SK-N-SH (cell line): ENCODE measurements at regions not wholly inside any gene's neighbourhood (a gene's known extent, or its start where the extent isn't known, plus 50 kb on each side); places are given as distances from the start of the nearest gene placed in this dataset.

Experiments used
- CTCF ChIA-PET: fragments of 300-600, 350-600 bp; formaldehyde crosslinking; extraction: SDS; loops from one replicate; lab custom pipeline; 2021; lab: Yijun Ruan, JAX
- POLR2A ChIA-PET: fragments of 350-600 bp; sonication (Branson Sonifier 250); formaldehyde crosslinking; extraction: SDS; loops from one replicate; lab custom pipeline; 2020; ENCODE audit warnings: antibody characterized with exemption, inconsistent platforms; lab: Yijun Ruan, JAX
- DNase-seq: peaks from one replicate; pipeline ENCODE4 v3.0.0; 2012
- H2AFZ ChIP-seq: fragments of 200-600 bp; sonication (generic); 2 replicates; pipeline ENCODE4 v1.8.1; 2016; ENCODE audit warnings: antibody characterized with exemption, mild to moderate bottlenecking, low read depth
- H3F3A ChIP-seq: fragments of 200-600 bp; sonication (generic); replicated peaks from 2 replicates; pipeline ENCODE3; 2016; ENCODE audit warnings: antibody characterized with exemption, mild to moderate bottlenecking; ENCODE audit not compliant: insufficient read depth
- H3K27ac ChIP-seq, 2 experiments: fragments of 200-500 bp in 1 of 2; fragments of 200-600 bp in 1 of 2; sonication (Bioruptor generic) in 1 of 2; sonication (generic), shearing (Covaris generic) in 1 of 2; 2 replicates each; pipeline versions ENCODE4 v1.5.1 to v1.6.1; 2014 to 2016; ENCODE audit warnings: low read depth in 2 of 2, inconsistent platforms in 1 of 2, low read length in 1 of 2, mild to moderate bottlenecking in 1 of 2, mixed read lengths in 1 of 2
- H3K27me3 ChIP-seq: fragments of 200-600 bp; sonication (generic), shearing (Covaris generic); 2 replicates; pipeline ENCODE4 v1.6.1; 2016; ENCODE audit warnings: mixed run types; ENCODE audit not compliant: insufficient read depth
- H3K36me3 ChIP-seq, 2 experiments: fragments of 200-500 bp in 1 of 2; fragments of 200-600 bp in 1 of 2; sonication (Bioruptor generic) in 1 of 2; sonication (generic) in 1 of 2; replicated peaks in 1 of 2; 2 replicates each; pipeline versions ENCODE3 to v1.5.1; 2014 to 2016; ENCODE audit warnings: low read length in 1 of 2, mild to moderate bottlenecking in 1 of 2; ENCODE audit not compliant: insufficient read depth in 2 of 2, control insufficient read depth in 1 of 2
- H3K4me1 ChIP-seq, 2 experiments: fragments of 200-500 bp in 1 of 2; fragments of 200-600 bp in 1 of 2; sonication (Bioruptor generic) in 1 of 2; sonication (generic), shearing (Covaris generic) in 1 of 2; 2 replicates each; pipeline versions ENCODE4 v1.5.1 to v1.6.1; 2014 to 2016; ENCODE audit warnings: low read depth in 1 of 2, low read length in 1 of 2, mixed run types in 1 of 2; ENCODE audit not compliant: insufficient read depth in 2 of 2, control insufficient read depth in 1 of 2
- H3K4me2 ChIP-seq: fragments of 200-600 bp; sonication (generic), shearing (Covaris generic); 2 replicates; pipeline ENCODE4 v1.6.1; 2017; ENCODE audit warnings: mixed run types
- H3K4me3 ChIP-seq, 2 experiments: fragments of 200-500 bp in 1 of 2; fragments of 200-600 bp in 1 of 2; sonication (Bioruptor generic) in 1 of 2; sonication (generic), shearing (Covaris generic) in 1 of 2; 2 replicates each; pipeline versions ENCODE4 v1.5.1 to v1.8.1; 2014 to 2016; ENCODE audit warnings: low read depth in 2 of 2, inconsistent platforms in 1 of 2, low read length in 1 of 2, mild to moderate bottlenecking in 1 of 2, mixed read lengths in 1 of 2, moderate library complexity in 1 of 2
- H3K79me2 ChIP-seq: fragments of 200-600 bp; sonication (generic); 2 replicates; pipeline ENCODE4 v1.8.1; 2017; ENCODE audit warnings: mild to moderate bottlenecking; ENCODE audit not compliant: insufficient read depth
- H3K9ac ChIP-seq: fragments of 200-600 bp; sonication (generic); 2 replicates; pipeline ENCODE4 v1.6.1; 2017; ENCODE audit warnings: mixed run types
- H3K9me2 ChIP-seq: fragments of 200-600 bp; sonication (generic); 2 replicates; pipeline ENCODE4 v1.6.1; 2017; ENCODE audit warnings: mixed run types
- H3K9me3 ChIP-seq: fragments of 200-600 bp; sonication (generic); 2 replicates; pipeline ENCODE4 v1.6.1; 2017; ENCODE audit warnings: mixed run types, mild to moderate bottlenecking, moderate library complexity
- H4K20me1 ChIP-seq: fragments of 200-600 bp; sonication (generic); 2 replicates; pipeline ENCODE4 v1.6.1; 2017; ENCODE audit warnings: mild to moderate bottlenecking, mixed run types; ENCODE audit not compliant: insufficient read depth
- CTCF ChIP-seq: fragments of 200-600 bp; sonication (generic); IDR thresholded peaks from 2 replicates; pipeline ENCODE4 v1.6.1; 2017; ENCODE audit warnings: antibody characterized with exemption, mild to moderate bottlenecking, moderate library complexity
- EZH2phosphoT487 ChIP-seq: fragments of 200-600 bp; sonication (generic); IDR thresholded peaks from 2 replicates; pipeline ENCODE4 v1.6.1; 2017; ENCODE audit warnings: low read depth, mixed run types, mild to moderate bottlenecking, antibody characterized with exemption, moderate library complexity, borderline replicate concordance
- JUND ChIP-seq: IDR thresholded peaks from 2 replicates; pipeline ENCODE4 v1.4.0; 2012
- MAX ChIP-seq: IDR thresholded peaks from 2 replicates; pipeline ENCODE4 v1.4.0; 2012; ENCODE audit warnings: low read depth
- NFIC ChIP-seq: IDR thresholded peaks from 2 replicates; pipeline ENCODE4 v1.4.0; 2012; ENCODE audit warnings: borderline replicate concordance
- NRF1 ChIP-seq: IDR thresholded peaks from 2 replicates; pipeline ENCODE4 v1.6.1; 2012; ENCODE audit warnings: low read depth, mild to moderate bottlenecking, low read length
- RAD21 ChIP-seq: IDR thresholded peaks from 2 replicates; pipeline ENCODE4 v1.6.1; 2012; ENCODE audit warnings: mild to moderate bottlenecking, low read length
- RFX5 ChIP-seq: IDR thresholded peaks from 2 replicates; pipeline ENCODE4 v1.6.1; 2012; ENCODE audit warnings: mild to moderate bottlenecking, improper control_type of control experiment, low read length
- SMC3 ChIP-seq: IDR thresholded peaks from 2 replicates; pipeline ENCODE4 v1.6.1; 2012; ENCODE audit warnings: low read depth, low read length, improper control_type of control experiment
- TCF12 ChIP-seq: IDR thresholded peaks from 2 replicates; pipeline ENCODE4 v1.4.0; 2012
- USF2 ChIP-seq: fragments of 150-350 bp; IDR thresholded peaks from 2 replicates; pipeline ENCODE4 v1.6.1; 2017; ENCODE audit warnings: antibody characterized with exemption, low read length, low read depth, borderline replicate concordance
- YY1 ChIP-seq: IDR thresholded peaks from 2 replicates; pipeline ENCODE4 v1.4.0; 2012; ENCODE audit warnings: low read depth, mild to moderate bottlenecking
- ZBTB33 ChIP-seq: IDR thresholded peaks from 2 replicates; pipeline ENCODE4 v1.4.0; 2012; ENCODE audit warnings: low read depth, borderline replicate concordance
- WGBS: methylation state at CpG from one replicate; pipeline ENCODE4 v1.1.6; 2017; ENCODE audit warnings: low lambda C conversion rate; 5-methylcytosine and 5-hydroxymethylcytosine counted together

GRCh38 chr4:83209419-83209818, 75.2 kb downstream of the COQ2 start:
- H3F3A ChIP-seq, result no peaks in the 10 kb centered on the region
- no peaks in the 10 kb centered on the region for H3K36me3 ChIP-seq
- POLR2A ChIA-PET, result no interaction called here
- CTCF ChIA-PET, result no interaction called here
- H3K27me3 ChIP-seq, result no peaks in the 10 kb centered on the region
- no peak for DNase-seq
- no peak overlapping the region for H3K4me2 ChIP-seq
- no peaks in the 10 kb centered on the region for H3K79me2 ChIP-seq
- H3K9me3 ChIP-seq, result no peaks in the 10 kb centered on the region
- no peak overlapping the region for H3K4me3 ChIP-seq
- no peak overlapping the region for H3K27ac ChIP-seq
- TF ChIP-seq CTCF (no peak), RFX5 (no peak), ZBTB33 (no peak), EZH2phosphoT487 (no peak), SMC3 (no peak), MAX (no peak), YY1 (no peak), JUND (no peak), TCF12 (no peak), USF2 (no peak), RAD21 (no peak), NRF1 (no peak), NFIC (no peak)
- H3K4me1 ChIP-seq, result no peaks in the 10 kb centered on the region
- H4K20me1 ChIP-seq, result no peaks in the 10 kb centered on the region
- no peak overlapping the region for H2AFZ ChIP-seq
- 28% methylated on average over 4 of the region's 4 CpGs for WGBS
- H3K9ac ChIP-seq, result no peak overlapping the region
- H3K9me2 ChIP-seq, result no peaks in the 10 kb centered on the region
